ENCODE measurements at regions not wholly inside any gene's neighbourhood (a gene's known extent, or its start where the extent isn't known, plus 50 kb on each side); places are given as distances from the start of the nearest gene placed in this dataset.

GRCh38 chr2:221103930-221104329, 468.2 kb downstream of the EPHA4 start:
- ATAC-seq (ENCODE audit: low FRiP score) (peak; percentile 54), DNase-seq (ENCODE audit: low spot score) (no peak)
- TF ChIP-seq, protein P1, sequence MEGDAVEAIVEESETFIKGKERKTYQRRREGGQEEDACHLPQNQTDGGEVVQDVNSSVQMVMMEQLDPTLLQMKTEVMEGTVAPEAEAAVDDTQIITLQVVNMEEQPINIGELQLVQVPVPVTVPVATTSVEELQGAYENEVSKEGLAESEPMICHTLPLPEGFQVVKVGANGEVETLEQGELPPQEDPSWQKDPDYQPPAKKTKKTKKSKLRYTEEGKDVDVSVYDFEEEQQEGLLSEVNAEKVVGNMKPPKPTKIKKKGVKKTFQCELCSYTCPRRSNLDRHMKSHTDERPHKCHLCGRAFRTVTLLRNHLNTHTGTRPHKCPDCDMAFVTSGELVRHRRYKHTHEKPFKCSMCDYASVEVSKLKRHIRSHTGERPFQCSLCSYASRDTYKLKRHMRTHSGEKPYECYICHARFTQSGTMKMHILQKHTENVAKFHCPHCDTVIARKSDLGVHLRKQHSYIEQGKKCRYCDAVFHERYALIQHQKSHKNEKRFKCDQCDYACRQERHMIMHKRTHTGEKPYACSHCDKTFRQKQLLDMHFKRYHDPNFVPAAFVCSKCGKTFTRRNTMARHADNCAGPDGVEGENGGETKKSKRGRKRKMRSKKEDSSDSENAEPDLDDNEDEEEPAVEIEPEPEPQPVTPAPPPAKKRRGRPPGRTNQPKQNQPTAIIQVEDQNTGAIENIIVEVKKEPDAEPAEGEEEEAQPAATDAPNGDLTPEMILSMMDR (IDR thresholded peaks at IDR 0.05): no peak

DNA sequence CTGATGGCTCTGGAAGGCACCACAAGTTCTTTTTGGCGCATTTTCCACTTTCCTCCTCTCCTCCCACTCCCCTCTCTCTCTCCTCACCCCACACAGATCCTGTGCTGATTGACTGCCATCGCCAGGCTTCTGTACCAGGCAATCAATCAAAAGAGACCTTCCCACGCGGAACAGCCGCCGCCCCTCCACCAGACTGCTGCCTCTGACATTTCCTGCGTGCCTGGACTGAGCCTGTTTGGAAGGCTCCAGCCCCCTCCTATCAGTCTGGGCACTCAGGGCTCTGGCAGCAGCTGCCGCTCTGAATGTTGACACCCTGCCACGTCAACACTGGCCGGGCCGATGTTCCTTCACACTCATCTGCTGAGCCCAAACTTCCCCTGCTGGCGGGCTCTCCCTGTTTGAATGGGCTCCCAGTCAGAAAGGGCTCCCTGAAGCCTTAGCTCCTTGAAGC, 467.7 kb downstream of the EPHA4 start:
- DNase-seq (ENCODE audit: low spot score) (peak; percentile 26), ATAC-seq (ENCODE audit: low FRiP score) (peak; percentile 89)
- TF ChIP-seq, protein P1 (IDR thresholded peaks at IDR 0.05): no peak

GRCh38 chr2:221106241-221106640, 465.9 kb downstream of the EPHA4 start:
- no peak for DNase-seq (ENCODE audit: low spot score)
- TF ChIP-seq, protein P1 (IDR thresholded peaks at IDR 0.05): no peak
- no peak for ATAC-seq (ENCODE audit: low FRiP score)

DNA sequence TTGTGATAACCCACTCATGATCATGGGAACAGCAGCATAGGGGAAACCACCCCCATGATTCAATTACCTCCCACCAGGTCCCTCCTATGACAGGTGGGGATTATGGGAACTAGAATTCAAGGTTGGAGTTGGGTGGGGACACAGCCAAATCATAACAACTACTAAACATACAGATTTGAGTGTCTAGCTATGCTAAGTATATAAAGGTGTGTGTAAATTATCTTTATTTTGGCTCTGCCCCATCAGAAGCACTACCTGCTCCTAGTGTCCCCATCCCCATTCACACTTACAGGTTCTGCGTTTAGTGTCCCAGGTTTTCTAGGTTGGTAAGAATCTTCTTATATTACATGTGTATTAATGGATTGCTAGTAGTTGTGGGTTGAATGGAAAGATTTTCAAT, 464.7 kb downstream of the EPHA4 start:
- DNase-seq (ENCODE audit: low spot score): no peak
- TF ChIP-seq, protein P1 (IDR thresholded peaks at IDR 0.05): no peak
- ATAC-seq (ENCODE audit: low FRiP score): no peak

DNA sequence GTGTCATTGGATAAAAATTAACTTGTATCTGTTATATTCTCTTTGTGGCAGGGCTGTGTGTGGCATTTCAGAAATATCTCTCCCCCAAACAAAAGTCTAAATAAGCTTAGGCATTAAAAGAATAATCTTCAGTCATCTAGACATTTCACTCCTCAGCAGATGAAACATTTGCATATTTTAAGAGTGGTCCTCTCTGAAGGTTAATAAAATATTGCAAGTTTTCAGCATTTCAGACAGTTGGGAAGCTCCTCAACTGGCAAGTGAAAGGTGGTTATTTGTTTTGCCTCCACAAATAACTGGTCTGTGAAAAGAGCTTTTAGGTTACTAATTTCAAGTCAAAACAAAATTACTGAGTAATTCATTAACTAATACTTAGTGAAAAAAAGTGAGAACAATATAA, 462.6 kb downstream of the EPHA4 start:
- no peak for ATAC-seq (ENCODE audit: low FRiP score)
- DNase-seq (ENCODE audit: low spot score): no peak
- TF ChIP-seq, protein P1 (IDR thresholded peaks at IDR 0.05): no peak

- DNase-seq (ENCODE audit: low spot score) (no peak), ATAC-seq (ENCODE audit: low FRiP score) (no peak)
- TF ChIP-seq, protein P1 (IDR thresholded peaks at IDR 0.05): no peak
Observed at GRCh38 chr2:221111739-221112138, 460.4 kb downstream of the EPHA4 start.

GRCh38 chr2:221112744-221113143, 459.4 kb downstream of the EPHA4 start:
- TF ChIP-seq, protein P1 (IDR thresholded peaks at IDR 0.05): no peak
- no peak for DNase-seq (ENCODE audit: low spot score)
- ATAC-seq (ENCODE audit: low FRiP score): no peak

Data from omental fat pad (tissue), 3 donors.